CD14-positive monocyte (primary cell): ENCODE measurements at regions not wholly inside any gene's neighbourhood (a gene's known extent, or its start where the extent isn't known, plus 50 kb on each side); places are given as distances from the start of the nearest gene placed in this dataset.
A peak's percentile ranks its signal among the peaks of the same experiment; 100 is the strongest.

Experiments used
- DNase-seq, 3 donors: peaks; one replicate each; pipeline ENCODE4 v3.0.0-alpha.2; 2011 to 2022
- H2AFZ ChIP-seq: 2 replicates; pipeline ENCODE4 v1.6.0; 2012; ENCODE audit warnings: mild to moderate bottlenecking, low read depth, low read length, inconsistent platforms; ENCODE audit not compliant: insufficient read depth, poor library complexity, severe bottlenecking
- H3K27ac ChIP-seq, 2 donors: 1 replicate in 1 of 2; 2 replicates in 1 of 2; pipeline ENCODE4 v1.5.1; 2012 to 2013; ENCODE audit warnings: low read length in 2 of 2, control low read depth in 1 of 2, inconsistent platforms in 1 of 2, low read depth in 1 of 2, mild to moderate bottlenecking in 1 of 2
- H3K27me3 ChIP-seq, 2 donors: one replicate each; pipeline versions ENCODE4 v1.6.0 to v1.6.1; 2011 to 2013; ENCODE audit warnings: low read length in 2 of 2; ENCODE audit not compliant: control insufficient read depth in 2 of 2, insufficient read depth in 2 of 2
- H3K36me3 ChIP-seq, 2 donors: replicated peaks in 1 of 2; 1 replicate in 1 of 2; 2 replicates in 1 of 2; pipeline versions ENCODE4 v1.5.1 to v1.6.1; 2012 to 2013; ENCODE audit warnings: low read length in 2 of 2, control low read depth in 1 of 2, inconsistent platforms in 1 of 2, mild to moderate bottlenecking in 1 of 2; ENCODE audit not compliant: insufficient read depth in 2 of 2, control insufficient read depth in 1 of 2
- H3K4me1 ChIP-seq, 2 donors: 1 replicate in 1 of 2; 2 replicates in 1 of 2; pipeline versions ENCODE4 v1.5.1 to v1.6.1; 2012 to 2013; ENCODE audit warnings: low read length in 2 of 2, control low read depth in 1 of 2, inconsistent platforms in 1 of 2, mild to moderate bottlenecking in 1 of 2, moderate library complexity in 1 of 2; ENCODE audit not compliant: insufficient read depth in 2 of 2, control insufficient read depth in 1 of 2
- H3K4me2 ChIP-seq: replicated peaks from 2 replicates; pipeline ENCODE3; 2012; ENCODE audit warnings: low read length, moderate library complexity, mild to moderate bottlenecking; ENCODE audit not compliant: poor library complexity, severe bottlenecking; ENCODE audit errors: extremely low read depth
- H3K4me3 ChIP-seq, 3 experiments: fragments of 200-600 bp in 1 of 3; sonication (generic) in 1 of 3; replicated peaks in 1 of 3; 1 replicate in 2 of 3; 2 replicates in 1 of 3; pipeline ENCODE4 v1.5.1; 2011 to 2013; ENCODE audit warnings: low read length in 3 of 3, mild to moderate bottlenecking in 3 of 3, control low read depth in 2 of 3, low read depth in 2 of 3, inconsistent platforms in 1 of 3, moderate library complexity in 1 of 3
- H3K79me2 ChIP-seq: 2 replicates; pipeline ENCODE4 v1.6.0; 2012; ENCODE audit warnings: mild to moderate bottlenecking, control low read depth, inconsistent platforms, low read length, moderate library complexity; ENCODE audit not compliant: insufficient read depth
- H3K9ac ChIP-seq: 2 replicates; pipeline ENCODE4 v1.6.0; 2017; ENCODE audit warnings: low read length, mild to moderate bottlenecking; ENCODE audit not compliant: insufficient read depth, poor library complexity, severe bottlenecking
- H3K9me3 ChIP-seq, 2 donors: replicated peaks in 1 of 2; 1 replicate in 1 of 2; 2 replicates in 1 of 2; pipeline versions ENCODE4 v1.5.1 to v1.6.1; 2012 to 2013; ENCODE audit warnings: low read length in 2 of 2, control low read depth in 1 of 2; ENCODE audit not compliant: control insufficient read depth in 1 of 2, insufficient read depth in 1 of 2
- H4K20me1 ChIP-seq: 2 replicates; pipeline ENCODE4 v1.6.0; 2012; ENCODE audit warnings: mild to moderate bottlenecking, low read length, control low read depth, moderate library complexity; ENCODE audit not compliant: insufficient read depth
- H3K27ac Mint-ChIP-seq, 7 donors: one replicate each; pipeline ENCODE4 v1.8.0; 2020; ENCODE audit warnings: mild to moderate bottlenecking in 7 of 7, mixed read lengths in 7 of 7, moderate library complexity in 6 of 7, inconsistent platforms in 2 of 7
- H3K27me3 Mint-ChIP-seq, 3 donors: one replicate each; pipeline ENCODE4 v1.8.0; 2021 to 2022; ENCODE audit warnings: low read depth in 3 of 3, mild to moderate bottlenecking in 3 of 3, mixed read lengths in 3 of 3, moderate library complexity in 3 of 3, inconsistent platforms in 1 of 3
- H3K36me3 Mint-ChIP-seq, 2 donors: one replicate each; pipeline ENCODE4 v1.8.0; 2020; ENCODE audit warnings: mixed read lengths in 2 of 2, inconsistent platforms in 1 of 2, mild to moderate bottlenecking in 1 of 2
- H3K4me1 Mint-ChIP-seq: one replicate; pipeline ENCODE4 v1.8.0; 2020; ENCODE audit warnings: mild to moderate bottlenecking, mixed read lengths
- H3K4me3 Mint-ChIP-seq, 2 donors: one replicate each; pipeline ENCODE4 v1.8.0; 2020; ENCODE audit warnings: mild to moderate bottlenecking in 2 of 2, mixed read lengths in 2 of 2, moderate library complexity in 1 of 2
- H3K9me3 Mint-ChIP-seq, 7 donors: one replicate each; pipeline ENCODE4 v1.8.0; 2020 to 2022; ENCODE audit warnings: mixed read lengths in 7 of 7, mild to moderate bottlenecking in 6 of 7, moderate library complexity in 6 of 7, inconsistent platforms in 2 of 7
- WGBS: methylation state at CpG from one replicate; pipeline ENCODE4 v1.1.5; 2013; ENCODE audit warnings: missing lambda C conversion rate; ENCODE audit not compliant: insufficient coverage; 5-methylcytosine and 5-hydroxymethylcytosine counted together
- intact Hi-C, 2 donors: fragments of 100-400 bp; cut with micrococcal nuclease; formaldehyde crosslinking; loops; one replicate each; pipeline versions ENCODE4 v1.15.0 to v1.15.1; 2023
- TF ChIP-seq, protein P1 (sequence below): fragments of 200-600 bp; IDR thresholded peaks from one replicate; pipeline ENCODE4 v1.8.0; 2022; ENCODE audit warnings: antibody characterized with exemption, mild to moderate bottlenecking

DNA sequence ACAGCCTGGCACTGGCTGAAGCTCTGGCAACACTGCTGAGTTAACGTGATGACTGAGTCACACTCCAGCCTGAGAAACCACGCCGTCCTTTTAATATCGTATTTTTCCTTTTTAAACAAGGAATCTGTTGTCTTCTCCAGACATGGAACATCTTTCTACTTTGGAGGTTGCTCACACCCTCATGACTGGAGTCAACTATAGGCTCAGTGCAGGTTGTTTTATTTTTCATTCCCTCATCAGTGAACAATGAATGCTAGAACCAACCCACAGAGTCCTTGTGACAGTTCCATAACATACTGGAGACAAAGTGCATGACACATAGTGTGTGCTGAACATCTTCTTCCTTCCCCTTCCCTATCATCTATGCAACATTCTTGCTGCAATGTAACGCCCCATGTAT is 76.8 kb upstream of the CPEB2 start:
- H3K4me2 ChIP-seq = no peak overlapping the region
- H3K9me3 Mint-ChIP-seq = peaks cover 0 to 3% (median 0%) of the 10 kb centered on the region in 7 donors

DNA sequence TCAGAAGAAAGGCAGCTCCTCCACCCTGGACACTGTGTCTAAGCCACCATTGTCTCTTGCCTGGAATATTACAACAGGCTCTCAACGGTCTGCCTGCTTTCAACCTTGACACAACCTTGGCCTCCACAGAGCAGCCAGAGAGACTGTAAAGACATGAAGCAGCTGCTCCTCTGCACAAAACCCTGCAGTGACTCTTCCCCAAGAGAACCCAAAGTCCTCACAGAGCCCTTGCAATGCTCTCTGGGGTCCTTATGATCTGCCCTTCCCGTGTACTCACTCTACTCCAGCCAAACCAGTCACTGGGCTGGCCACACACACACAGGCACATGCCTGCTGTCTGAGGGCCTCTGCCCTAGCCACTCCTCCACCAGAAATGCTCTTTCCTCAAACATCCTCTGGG is 75.9 kb upstream of the CPEB2 start:
- no peak for DNase-seq
- Histone ChIP-seq H3K9ac (no peak overlapping the region), H3K4me1 (no peaks in the 10 kb centered on the region), H3K4me3 (no peak overlapping the region), H3K36me3 (no peaks in the 10 kb centered on the region), H3K79me2 (no peaks in the 10 kb centered on the region), H2AFZ (no peak overlapping the region), H3K4me2 (no peak overlapping the region), H3K27ac (no peak overlapping the region), H3K9me3 (no peaks in the 10 kb centered on the region), H3K27me3 (no peaks in the 10 kb centered on the region), H4K20me1 (no peaks in the 10 kb centered on the region)
- Mint-ChIP-seq H3K27ac (peak overlapping the region in 1 of 7 donors; percentile 19), H3K4me3 (no peak overlapping the region), H3K27me3 (peaks cover 1 to 7% (median 2%) of the 10 kb centered on the region in 3 donors), H3K4me1 (peaks cover 2% of the 10 kb centered on the region), H3K36me3 (no peaks in the 10 kb centered on the region), H3K9me3 (peaks cover 0 to 6% (median under 1%) of the 10 kb centered on the region in 7 donors)
- WGBS = 94% methylated on average over 2 of the region's 2 CpGs
- TF ChIP-seq, protein P1, sequence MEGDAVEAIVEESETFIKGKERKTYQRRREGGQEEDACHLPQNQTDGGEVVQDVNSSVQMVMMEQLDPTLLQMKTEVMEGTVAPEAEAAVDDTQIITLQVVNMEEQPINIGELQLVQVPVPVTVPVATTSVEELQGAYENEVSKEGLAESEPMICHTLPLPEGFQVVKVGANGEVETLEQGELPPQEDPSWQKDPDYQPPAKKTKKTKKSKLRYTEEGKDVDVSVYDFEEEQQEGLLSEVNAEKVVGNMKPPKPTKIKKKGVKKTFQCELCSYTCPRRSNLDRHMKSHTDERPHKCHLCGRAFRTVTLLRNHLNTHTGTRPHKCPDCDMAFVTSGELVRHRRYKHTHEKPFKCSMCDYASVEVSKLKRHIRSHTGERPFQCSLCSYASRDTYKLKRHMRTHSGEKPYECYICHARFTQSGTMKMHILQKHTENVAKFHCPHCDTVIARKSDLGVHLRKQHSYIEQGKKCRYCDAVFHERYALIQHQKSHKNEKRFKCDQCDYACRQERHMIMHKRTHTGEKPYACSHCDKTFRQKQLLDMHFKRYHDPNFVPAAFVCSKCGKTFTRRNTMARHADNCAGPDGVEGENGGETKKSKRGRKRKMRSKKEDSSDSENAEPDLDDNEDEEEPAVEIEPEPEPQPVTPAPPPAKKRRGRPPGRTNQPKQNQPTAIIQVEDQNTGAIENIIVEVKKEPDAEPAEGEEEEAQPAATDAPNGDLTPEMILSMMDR = no peak
- intact Hi-C loops = no loop called here

More for the DNA sequence above, 76.8 kb upstream of the CPEB2 start:
- Histone ChIP-seq H3K36me3 (no peaks in the 10 kb centered on the region), H3K27me3 (no peaks in the 10 kb centered on the region), H3K79me2 (no peaks in the 10 kb centered on the region), H3K4me1 (no peaks in the 10 kb centered on the region), H3K9me3 (no peaks in the 10 kb centered on the region), H3K4me3 (no peak overlapping the region), H2AFZ (no peak overlapping the region), H4K20me1 (no peaks in the 10 kb centered on the region), H3K9ac (no peak overlapping the region), H3K27ac (no peak overlapping the region)
- Mint-ChIP-seq H3K4me3 (no peak overlapping the region), H3K27me3 (peaks cover 0 to 5% (median 4%) of the 10 kb centered on the region in 3 donors), H3K27ac (peak overlapping the region in 1 of 7 donors; percentile 66), H3K36me3 (no peaks in the 10 kb centered on the region), H3K4me1 (peaks cover 2% of the 10 kb centered on the region)
- TF ChIP-seq, protein P1 = no peak
- 71% methylated on average over 4 of the region's 5 CpGs for WGBS
- intact Hi-C loops = no loop called here
- DNase-seq = no peak
